ENCODE measurements at regions not wholly inside any gene's neighbourhood (a gene's known extent, or its start where the extent isn't known, plus 50 kb on each side); places are given as distances from the start of the nearest gene placed in this dataset.

GRCh38 chr11:130642994-130643393, 194.5 kb downstream of the ADAMTS15 start:
- no peak for TF ChIP-seq POLR2A (IDR thresholded peaks at IDR 0.05)
- TF ChIP-seq, protein P1, sequence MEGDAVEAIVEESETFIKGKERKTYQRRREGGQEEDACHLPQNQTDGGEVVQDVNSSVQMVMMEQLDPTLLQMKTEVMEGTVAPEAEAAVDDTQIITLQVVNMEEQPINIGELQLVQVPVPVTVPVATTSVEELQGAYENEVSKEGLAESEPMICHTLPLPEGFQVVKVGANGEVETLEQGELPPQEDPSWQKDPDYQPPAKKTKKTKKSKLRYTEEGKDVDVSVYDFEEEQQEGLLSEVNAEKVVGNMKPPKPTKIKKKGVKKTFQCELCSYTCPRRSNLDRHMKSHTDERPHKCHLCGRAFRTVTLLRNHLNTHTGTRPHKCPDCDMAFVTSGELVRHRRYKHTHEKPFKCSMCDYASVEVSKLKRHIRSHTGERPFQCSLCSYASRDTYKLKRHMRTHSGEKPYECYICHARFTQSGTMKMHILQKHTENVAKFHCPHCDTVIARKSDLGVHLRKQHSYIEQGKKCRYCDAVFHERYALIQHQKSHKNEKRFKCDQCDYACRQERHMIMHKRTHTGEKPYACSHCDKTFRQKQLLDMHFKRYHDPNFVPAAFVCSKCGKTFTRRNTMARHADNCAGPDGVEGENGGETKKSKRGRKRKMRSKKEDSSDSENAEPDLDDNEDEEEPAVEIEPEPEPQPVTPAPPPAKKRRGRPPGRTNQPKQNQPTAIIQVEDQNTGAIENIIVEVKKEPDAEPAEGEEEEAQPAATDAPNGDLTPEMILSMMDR (IDR thresholded peaks at IDR 0.05), result no peak
- TF ChIP-seq POLR2AphosphoS5 (IDR thresholded peaks at IDR 0.05), result no peak
